ENCODE measurements at regions not wholly inside any gene's neighbourhood (a gene's known extent, or its start where the extent isn't known, plus 50 kb on each side); places are given as distances from the start of the nearest gene placed in this dataset.

DNA sequence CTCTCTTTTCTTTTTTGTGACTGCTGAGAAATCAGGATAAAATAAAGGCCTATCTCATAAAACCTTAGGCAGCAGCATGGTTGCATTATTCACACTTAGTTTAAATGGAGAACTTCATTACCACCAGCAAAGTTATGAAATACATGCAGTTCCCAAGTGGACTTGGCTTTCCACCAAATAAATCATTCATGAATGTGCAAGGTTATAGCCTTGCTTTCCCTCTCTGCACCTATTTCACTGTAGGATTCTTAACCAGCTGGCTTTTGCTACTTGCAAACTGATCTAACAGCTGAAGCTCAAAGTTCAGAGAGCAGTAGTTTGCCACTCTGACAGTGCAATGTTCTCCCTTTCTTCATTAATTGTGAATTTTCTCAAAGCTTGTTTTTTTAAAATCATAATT, 140.1 kb upstream of the SMIM31 start:
- TF ChIP-seq, protein P1, sequence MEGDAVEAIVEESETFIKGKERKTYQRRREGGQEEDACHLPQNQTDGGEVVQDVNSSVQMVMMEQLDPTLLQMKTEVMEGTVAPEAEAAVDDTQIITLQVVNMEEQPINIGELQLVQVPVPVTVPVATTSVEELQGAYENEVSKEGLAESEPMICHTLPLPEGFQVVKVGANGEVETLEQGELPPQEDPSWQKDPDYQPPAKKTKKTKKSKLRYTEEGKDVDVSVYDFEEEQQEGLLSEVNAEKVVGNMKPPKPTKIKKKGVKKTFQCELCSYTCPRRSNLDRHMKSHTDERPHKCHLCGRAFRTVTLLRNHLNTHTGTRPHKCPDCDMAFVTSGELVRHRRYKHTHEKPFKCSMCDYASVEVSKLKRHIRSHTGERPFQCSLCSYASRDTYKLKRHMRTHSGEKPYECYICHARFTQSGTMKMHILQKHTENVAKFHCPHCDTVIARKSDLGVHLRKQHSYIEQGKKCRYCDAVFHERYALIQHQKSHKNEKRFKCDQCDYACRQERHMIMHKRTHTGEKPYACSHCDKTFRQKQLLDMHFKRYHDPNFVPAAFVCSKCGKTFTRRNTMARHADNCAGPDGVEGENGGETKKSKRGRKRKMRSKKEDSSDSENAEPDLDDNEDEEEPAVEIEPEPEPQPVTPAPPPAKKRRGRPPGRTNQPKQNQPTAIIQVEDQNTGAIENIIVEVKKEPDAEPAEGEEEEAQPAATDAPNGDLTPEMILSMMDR (IDR thresholded peaks at IDR 0.05): no peak
- TF ChIP-seq POLR2A (IDR thresholded peaks at IDR 0.05; ENCODE audit: low read length) (no peak), CBX2 (IDR thresholded peaks at IDR 0.05; ENCODE audit: borderline replicate concordance, low read depth) (no peak), RAD21 (conservative IDR thresholded peaks at IDR 0.05 in 1 of 2, IDR thresholded peaks at IDR 0.05 in 1 of 2) (no peak), ZC3H11A (IDR thresholded peaks at IDR 0.05) (no peak)

All from A549 (cell line).